ENCODE measurements at regions not wholly inside any gene's neighbourhood (a gene's known extent, or its start where the extent isn't known, plus 50 kb on each side); places are given as distances from the start of the nearest gene placed in this dataset.

DNA sequence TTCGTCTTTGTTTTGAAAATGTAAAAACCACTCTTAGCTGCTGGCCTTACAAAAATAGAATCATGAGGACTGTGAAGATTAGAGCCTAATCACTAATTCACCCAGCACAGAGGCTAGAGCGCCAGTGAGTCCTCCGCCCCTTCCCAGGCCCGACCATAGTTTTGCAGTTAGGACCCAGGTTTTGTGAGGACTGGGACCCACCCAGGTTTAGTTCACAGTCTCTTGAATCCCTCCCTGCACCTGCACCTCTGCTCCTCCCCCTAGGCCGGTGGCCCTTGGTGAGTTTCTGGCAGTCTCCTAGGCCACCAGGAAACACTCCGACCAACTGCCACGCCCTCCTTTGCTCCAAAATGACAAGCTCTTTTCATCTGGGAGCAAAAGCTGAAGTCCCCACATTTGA, 136.0 kb upstream of the CCDC54 start:
- Histone ChIP-seq H4K20me1 (ENCODE audit: insufficient read depth, low read length) (no peaks in the 10 kb centered on the region), H3K9ac (ENCODE audit: low read length) (peak overlapping the region; percentile 75), H3K79me2 (ENCODE audit: low read length) (no peaks in the 10 kb centered on the region), H3K4me3 (ENCODE audit: low read length) (peak overlapping the region; percentile 89), H3K27ac (ENCODE audit: low read length) (no peak overlapping the region), H3K4me1 (ENCODE audit: low read length) (peaks cover 9% of the 10 kb centered on the region), H2AFZ (ENCODE audit: low read depth, low read length) (peak overlapping the region; percentile 99), H3K9me3 (ENCODE audit: insufficient read depth, low read length) (no peaks in the 10 kb centered on the region), H3K36me3 (replicated peaks; ENCODE audit: low read depth, low read length) (no peaks in the 10 kb centered on the region), H3K27me3 (ENCODE audit: low read depth, low read length) (no peaks in the 10 kb centered on the region), H3K4me2 (ENCODE audit: low read length) (peak overlapping the region; percentile 89)
- TF ChIP-seq, protein P1, sequence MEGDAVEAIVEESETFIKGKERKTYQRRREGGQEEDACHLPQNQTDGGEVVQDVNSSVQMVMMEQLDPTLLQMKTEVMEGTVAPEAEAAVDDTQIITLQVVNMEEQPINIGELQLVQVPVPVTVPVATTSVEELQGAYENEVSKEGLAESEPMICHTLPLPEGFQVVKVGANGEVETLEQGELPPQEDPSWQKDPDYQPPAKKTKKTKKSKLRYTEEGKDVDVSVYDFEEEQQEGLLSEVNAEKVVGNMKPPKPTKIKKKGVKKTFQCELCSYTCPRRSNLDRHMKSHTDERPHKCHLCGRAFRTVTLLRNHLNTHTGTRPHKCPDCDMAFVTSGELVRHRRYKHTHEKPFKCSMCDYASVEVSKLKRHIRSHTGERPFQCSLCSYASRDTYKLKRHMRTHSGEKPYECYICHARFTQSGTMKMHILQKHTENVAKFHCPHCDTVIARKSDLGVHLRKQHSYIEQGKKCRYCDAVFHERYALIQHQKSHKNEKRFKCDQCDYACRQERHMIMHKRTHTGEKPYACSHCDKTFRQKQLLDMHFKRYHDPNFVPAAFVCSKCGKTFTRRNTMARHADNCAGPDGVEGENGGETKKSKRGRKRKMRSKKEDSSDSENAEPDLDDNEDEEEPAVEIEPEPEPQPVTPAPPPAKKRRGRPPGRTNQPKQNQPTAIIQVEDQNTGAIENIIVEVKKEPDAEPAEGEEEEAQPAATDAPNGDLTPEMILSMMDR (IDR thresholded peaks at IDR 0.05; ENCODE audit: low read depth, low read length), result no peak
- TF ChIP-seq EZH2phosphoT487 (IDR thresholded peaks at IDR 0.05; ENCODE audit: low read depth), result no peak

DNA sequence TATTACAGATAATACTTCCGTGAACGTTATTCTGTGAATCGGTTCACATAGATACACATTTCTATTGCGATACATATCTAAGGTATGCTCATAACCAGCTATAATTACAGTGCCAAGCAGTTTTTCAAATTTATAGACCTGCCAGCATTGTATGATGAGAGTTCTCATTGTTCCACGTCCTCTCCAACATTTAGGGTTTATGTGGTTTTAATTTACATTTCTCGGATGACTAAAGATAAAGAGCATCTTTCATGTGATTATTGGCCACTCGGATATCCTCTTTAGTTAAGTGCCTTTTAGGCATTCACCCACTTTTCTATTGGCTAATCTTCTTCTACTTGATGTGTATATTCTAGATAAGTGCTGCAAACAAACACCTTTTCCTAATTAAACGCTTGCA, 134.7 kb upstream of the CCDC54 start:
- no peaks in the 10 kb centered on the region for H3K27me3 ChIP-seq (ENCODE audit: low read depth, low read length)
- no peaks in the 10 kb centered on the region for H4K20me1 ChIP-seq (ENCODE audit: insufficient read depth, low read length)
- H3K4me3 ChIP-seq (ENCODE audit: low read length), result no peak overlapping the region
- no peaks in the 10 kb centered on the region for H3K9me3 ChIP-seq (ENCODE audit: insufficient read depth, low read length)
- no peaks in the 10 kb centered on the region for H3K36me3 ChIP-seq (replicated peaks; ENCODE audit: low read depth, low read length)
- no peak overlapping the region for H2AFZ ChIP-seq (ENCODE audit: low read depth, low read length)
- peaks cover 8% of the 10 kb centered on the region; the same call in 1 of the 2 replicates for H3K4me1 ChIP-seq (ENCODE audit: low read length)
- no peak overlapping the region for H3K4me2 ChIP-seq (ENCODE audit: low read length)
- H3K27ac ChIP-seq (ENCODE audit: low read length), result no peak overlapping the region
- H3K79me2 ChIP-seq (ENCODE audit: low read length), result no peaks in the 10 kb centered on the region
- TF ChIP-seq, protein P1 (IDR thresholded peaks at IDR 0.05; ENCODE audit: low read depth, low read length), result no peak
- no peak for TF ChIP-seq EZH2phosphoT487 (IDR thresholded peaks at IDR 0.05; ENCODE audit: low read depth)
- H3K9ac ChIP-seq (ENCODE audit: low read length), result no peak overlapping the region

GRCh38 chr3:107247116-107247515, 130.1 kb upstream of the CCDC54 start:
- no peaks in the 10 kb centered on the region for H3K79me2 ChIP-seq (ENCODE audit: low read length)
- no peaks in the 10 kb centered on the region for H3K9me3 ChIP-seq (ENCODE audit: insufficient read depth, low read length)
- no peak overlapping the region for H3K9ac ChIP-seq (ENCODE audit: low read length)
- no peak overlapping the region for H3K4me2 ChIP-seq (ENCODE audit: low read length)
- no peaks in the 10 kb centered on the region for H3K4me1 ChIP-seq (ENCODE audit: low read length)
- TF ChIP-seq, protein P1 (IDR thresholded peaks at IDR 0.05; ENCODE audit: low read depth, low read length), result no peak
- no peak for TF ChIP-seq EZH2phosphoT487 (IDR thresholded peaks at IDR 0.05; ENCODE audit: low read depth)
- H3K4me3 ChIP-seq (ENCODE audit: low read length), result no peak overlapping the region
- H4K20me1 ChIP-seq (ENCODE audit: insufficient read depth, low read length), result no peaks in the 10 kb centered on the region
- H3K27me3 ChIP-seq (ENCODE audit: low read depth, low read length), result no peaks in the 10 kb centered on the region
- H3K36me3 ChIP-seq (replicated peaks; ENCODE audit: low read depth, low read length), result no peaks in the 10 kb centered on the region
- H2AFZ ChIP-seq (ENCODE audit: low read depth, low read length), result no peak overlapping the region
- no peak overlapping the region for H3K27ac ChIP-seq (ENCODE audit: low read length)

DNA sequence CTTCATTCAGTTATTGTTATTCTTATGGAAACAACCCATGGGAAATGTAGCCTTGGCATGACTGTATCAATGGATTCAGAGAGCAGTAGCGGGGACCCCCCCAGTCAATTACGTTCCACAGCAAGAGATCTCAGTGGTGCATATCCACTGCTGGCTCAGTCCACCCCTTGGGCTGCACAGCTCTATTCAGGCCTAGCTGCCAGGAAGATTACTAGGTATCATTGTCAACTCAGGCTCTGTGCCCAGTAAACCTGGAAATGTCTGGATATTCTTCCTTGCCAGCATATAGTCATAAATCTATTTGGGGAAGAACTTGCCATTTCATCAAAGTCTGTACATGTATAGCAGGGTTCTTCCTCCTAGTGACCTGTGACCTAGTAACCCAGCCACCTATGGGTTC, 128.1 kb upstream of the CCDC54 start:
- no peaks in the 10 kb centered on the region for H3K36me3 ChIP-seq (replicated peaks; ENCODE audit: low read depth, low read length)

More for the DNA sequence above, 128.1 kb upstream of the CCDC54 start:
- no peak for TF ChIP-seq EZH2phosphoT487 (IDR thresholded peaks at IDR 0.05; ENCODE audit: low read depth)
- TF ChIP-seq, protein P1 (IDR thresholded peaks at IDR 0.05; ENCODE audit: low read depth, low read length), result no peak
- H3K9me3 ChIP-seq (ENCODE audit: insufficient read depth, low read length), result no peaks in the 10 kb centered on the region
- no peak overlapping the region for H3K4me3 ChIP-seq (ENCODE audit: low read length)
- no peak overlapping the region for H3K9ac ChIP-seq (ENCODE audit: low read length)
- no peaks in the 10 kb centered on the region for H3K79me2 ChIP-seq (ENCODE audit: low read length)
- H3K27me3 ChIP-seq (ENCODE audit: low read depth, low read length), result no peaks in the 10 kb centered on the region
- no peak overlapping the region for H3K4me2 ChIP-seq (ENCODE audit: low read length)
- no peaks in the 10 kb centered on the region for H3K4me1 ChIP-seq (ENCODE audit: low read length)
- H2AFZ ChIP-seq (ENCODE audit: low read depth, low read length), result no peak overlapping the region
- H3K27ac ChIP-seq (ENCODE audit: low read length), result no peak overlapping the region
- no peaks in the 10 kb centered on the region for H4K20me1 ChIP-seq (ENCODE audit: insufficient read depth, low read length)
